A549 (cell line): ENCODE measurements at regions not wholly inside any gene's neighbourhood (a gene's known extent, or its start where the extent isn't known, plus 50 kb on each side); places are given as distances from the start of the nearest gene placed in this dataset.

ENCODE experiments used
- ATAC-seq, 2 experiments: fragments of 200-7000 bp in 1 of 2; fragments of >200 bp in 1 of 2; cut with Nextera tagmentation in 1 of 2; cut with Tn5 transposase in 1 of 2; 3 replicates each; pipeline versions ENCODE4 v1.8.0 to v1.9.1; 2018 to 2020; ENCODE audit warnings: mild to moderate bottlenecking in 1 of 2, moderate library complexity in 1 of 2
- CTCF ChIA-PET: fragments of 300-600 bp; sonication (Branson Sonifier 250); formaldehyde crosslinking; extraction: SDS; loops from one replicate; lab custom pipeline; 2021; ENCODE audit warnings: antibody characterized with exemption, inconsistent platforms; lab: Yijun Ruan, JAX
- POLR2A ChIA-PET: fragments of 350-600 bp; formaldehyde crosslinking; extraction: SDS; loops from one replicate; lab custom pipeline; 2021; ENCODE audit warnings: antibody characterized with exemption, inconsistent platforms; lab: Yijun Ruan, JAX
- DNase-seq, 2 experiments: peaks; one replicate each; pipeline versions ENCODE4 v3.0.0 to v3.0.0-alpha.2; 2011 to 2016; ENCODE audit warnings: low read depth in 1 of 2, low spot score in 1 of 2
- FAIRE-seq: peaks from 2 replicates; lab custom pipeline; 2011; peaks lifted over from hg19 to GRCh38; lab: Jason Lieb, UNC
- H3K27ac ChIP-seq, 2 experiments: fragments of >200 bp; sonication (Bioruptor Twin); formaldehyde crosslinking; 3 replicates each; pipeline ENCODE4 v1.5.1; 2016 to 2017
- H3K4me1 ChIP-seq: fragments of >200 bp; sonication (Bioruptor Twin); formaldehyde crosslinking; 3 replicates; pipeline ENCODE4 v1.6.1; 2016
- H3K4me2 ChIP-seq: fragments of >200 bp; sonication (Bioruptor Twin); formaldehyde crosslinking; 3 replicates; pipeline ENCODE4 v1.6.1; 2016
- H3K4me3 ChIP-seq: fragments of >200 bp; sonication (Bioruptor Twin); formaldehyde crosslinking; 3 replicates; pipeline ENCODE4 v1.5.1; 2016
- H3K9me3 ChIP-seq: fragments of >200 bp; sonication (Bioruptor Twin); formaldehyde crosslinking; 3 replicates; pipeline ENCODE4 v1.6.1; 2016
- CBX8 ChIP-seq: fragments of 200-600 bp; sonication (generic); IDR thresholded peaks from 2 replicates; pipeline ENCODE4 v1.6.1; 2016
- CHD4 ChIP-seq: fragments of 200-600 bp; sonication (generic); IDR thresholded peaks from 2 replicates; pipeline ENCODE4 v1.6.1; 2016; ENCODE audit warnings: antibody characterized with exemption, mild to moderate bottlenecking, borderline replicate concordance
- CTCF ChIP-seq: fragments of >200 bp; sonication (Bioruptor Twin); formaldehyde crosslinking; IDR thresholded peaks from 3 replicates; pipeline ENCODE4 v1.5.1; 2016
- EHMT2 ChIP-seq: fragments of 200-600 bp; sonication (generic); IDR thresholded peaks from 2 replicates; pipeline ENCODE4 v1.6.1; 2016; ENCODE audit warnings: antibody characterized with exemption, low read depth, mild to moderate bottlenecking, moderate library complexity
- EP300 ChIP-seq, 2 experiments: fragments of >200 bp; sonication (Bioruptor Twin); formaldehyde crosslinking; IDR thresholded peaks; 2 replicates in 1 of 2; 3 replicates in 1 of 2; pipeline ENCODE4 v1.6.1; 2016 to 2017
- FOSL2 ChIP-seq, 2 experiments: fragments of 450-650 bp in 1 of 2; fragments of >200 bp in 1 of 2; sonication (Bioruptor Twin) in 1 of 2; formaldehyde crosslinking; IDR thresholded peaks; 2 replicates each; pipeline versions ENCODE4 v1.5.0 to v1.6.1; 2016 to 2020; ENCODE audit warnings: mild to moderate bottlenecking in 1 of 2, moderate library complexity in 1 of 2
- HDAC2 ChIP-seq: fragments of 200-600 bp; sonication (generic); IDR thresholded peaks from 2 replicates; pipeline ENCODE4 v1.6.1; 2016
- HOXB13 ChIP-seq: fragments of 250-450 bp; sonication (Bioruptor Pico); IDR thresholded peaks from 2 replicates; pipeline ENCODE4 v1.5.0; 2020; ENCODE audit warnings: low read depth, mild to moderate bottlenecking, moderate library complexity
- HOXB5 ChIP-seq: fragments of 250-450 bp; sonication (Bioruptor Pico); IDR thresholded peaks from 2 replicates; pipeline ENCODE4 v1.5.0; 2020; ENCODE audit warnings: mild to moderate bottlenecking, moderate library complexity
- NFE2L2 ChIP-seq: fragments of 150-350 bp; conservative IDR thresholded peaks from 2 replicates; pipeline ENCODE4 v1.6.1; 2014; ENCODE audit warnings: low read length
- PHF8 ChIP-seq: fragments of 200-600 bp; sonication (generic); IDR thresholded peaks from 2 replicates; pipeline ENCODE4 v1.6.1; 2016; ENCODE audit warnings: low read depth, mild to moderate bottlenecking, antibody characterized with exemption, moderate library complexity, borderline replicate concordance
- POLR2AphosphoS2 ChIP-seq: conservative IDR thresholded peaks from 2 replicates; pipeline ENCODE4 v1.6.1; 2012; ENCODE audit warnings: low read length, improper control_type of control experiment, inconsistent platforms
- RAD21 ChIP-seq, 2 experiments: fragments of >200 bp in 1 of 2; sonication (Bioruptor Twin) in 1 of 2; formaldehyde crosslinking in 1 of 2; IDR thresholded peaks in 1 of 2; conservative IDR thresholded peaks in 1 of 2; 2 replicates in 1 of 2; 3 replicates in 1 of 2; pipeline ENCODE4 v1.6.1; 2012 to 2018; ENCODE audit warnings: inconsistent platforms in 1 of 2
- REST ChIP-seq: fragments of 200-600 bp; sonication (generic); IDR thresholded peaks from 2 replicates; pipeline ENCODE4 v1.6.1; 2016; ENCODE audit warnings: antibody characterized with exemption, mild to moderate bottlenecking, moderate library complexity
- RFX5 ChIP-seq: fragments of 450-650 bp; IDR thresholded peaks from 2 replicates; pipeline ENCODE4 v1.7.1; 2014; ENCODE audit warnings: antibody characterized with exemption, mild to moderate bottlenecking, moderate library complexity
- SMC3 ChIP-seq: fragments of >200 bp; sonication (Bioruptor Twin); formaldehyde crosslinking; IDR thresholded peaks from 3 replicates; pipeline ENCODE4 v1.6.1; 2018; ENCODE audit warnings: inconsistent platforms
- TFCP2L1 ChIP-seq: fragments of 250-450 bp; sonication (Bioruptor Pico); IDR thresholded peaks from 2 replicates; pipeline ENCODE4 v1.5.0; 2021; ENCODE audit warnings: mild to moderate bottlenecking
- ZFP36 ChIP-seq: fragments of 450-650 bp; IDR thresholded peaks from 2 replicates; pipeline ENCODE4 v1.6.1; 2014; ENCODE audit warnings: borderline replicate concordance; ENCODE audit not compliant: partially characterized antibody
- ZSCAN20 ChIP-seq: fragments of 250-450 bp; sonication (Bioruptor Pico); IDR thresholded peaks from 2 replicates; pipeline ENCODE4 v1.8.0; 2022; ENCODE audit warnings: mild to moderate bottlenecking, moderate library complexity
- WGBS: methylation state at CpG from one replicate; pipeline ENCODE4 v1.1.6; 2017; ENCODE audit errors: missing lambda C conversion rate; 5-methylcytosine and 5-hydroxymethylcytosine counted together
- TF ChIP-seq, protein P1 (sequence below): fragments of 450-650 bp; IDR thresholded peaks from 2 replicates; pipeline ENCODE4 v1.6.1; 2014; ENCODE audit warnings: antibody characterized with exemption
- TF ChIP-seq, protein P2 (sequence below): fragments of 150-350 bp; IDR thresholded peaks from 2 replicates; pipeline ENCODE4 v1.6.1; 2014; ENCODE audit warnings: low read depth, mild to moderate bottlenecking, low read length

DNA sequence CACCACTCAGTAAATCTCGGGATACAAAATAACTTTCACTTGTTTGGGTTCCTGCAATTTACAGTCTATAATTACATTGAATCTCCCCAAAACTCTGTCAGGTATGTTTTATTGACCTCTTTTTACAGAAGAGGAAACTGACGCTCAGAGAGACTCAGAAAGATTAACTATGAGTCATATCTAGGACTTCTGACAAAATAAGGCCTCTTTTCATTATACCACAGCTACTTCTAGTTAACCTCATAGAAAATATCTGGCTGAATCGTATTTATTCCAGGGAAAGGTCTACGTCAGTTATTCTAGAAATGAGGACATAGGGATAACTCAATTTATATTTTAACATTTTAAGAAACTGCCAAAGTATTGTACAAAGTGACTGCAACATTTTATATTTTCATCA, 211.1 kb upstream of the FAM78B start (continued):
- TF ChIP-seq HOXB5 (no peak), CTCF (no peak)

DNA sequence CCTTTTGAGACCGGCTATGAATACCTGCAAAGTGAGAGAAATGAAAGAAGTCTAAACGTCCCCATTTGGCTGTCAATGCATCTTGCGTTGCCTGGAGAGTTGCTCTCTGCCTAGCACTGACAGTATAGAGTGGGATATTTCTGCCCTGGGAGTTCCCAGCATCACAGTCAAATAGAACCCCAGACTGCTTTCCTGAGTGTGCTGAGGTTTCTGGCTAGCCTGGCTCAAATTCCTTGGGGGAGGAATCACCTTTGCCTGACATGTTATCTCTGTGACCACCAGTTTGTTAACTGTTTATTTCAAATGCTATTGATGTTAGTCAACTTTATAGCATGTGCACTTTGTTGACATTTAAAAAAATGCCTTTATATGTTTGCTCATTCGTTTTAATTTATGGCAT, 212.0 kb upstream of the FAM78B start:
- ATAC-seq, result no peak
- Histone ChIP-seq H3K27ac (no peak overlapping the region), H3K9me3 (no peaks in the 10 kb centered on the region), H3K4me3 (no peak overlapping the region), H3K4me1 (no peaks in the 10 kb centered on the region), H3K4me2 (no peak overlapping the region)
- WGBS, result 39% methylated on average over 4 of the region's 4 CpGs
- ChIA-PET CTCF (no interaction called here), POLR2A (no interaction called here)
- DNase-seq, result no peak
- no peak for FAIRE-seq
- TF ChIP-seq, protein P1, sequence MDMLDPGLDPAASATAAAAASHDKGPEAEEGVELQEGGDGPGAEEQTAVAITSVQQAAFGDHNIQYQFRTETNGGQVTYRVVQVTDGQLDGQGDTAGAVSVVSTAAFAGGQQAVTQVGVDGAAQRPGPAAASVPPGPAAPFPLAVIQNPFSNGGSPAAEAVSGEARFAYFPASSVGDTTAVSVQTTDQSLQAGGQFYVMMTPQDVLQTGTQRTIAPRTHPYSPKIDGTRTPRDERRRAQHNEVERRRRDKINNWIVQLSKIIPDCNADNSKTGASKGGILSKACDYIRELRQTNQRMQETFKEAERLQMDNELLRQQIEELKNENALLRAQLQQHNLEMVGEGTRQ, result no peak
- TF ChIP-seq HDAC2 (no peak), NFE2L2 (no peak), POLR2AphosphoS2 (no peak), HOXB13 (no peak), EHMT2 (no peak)

DNA sequence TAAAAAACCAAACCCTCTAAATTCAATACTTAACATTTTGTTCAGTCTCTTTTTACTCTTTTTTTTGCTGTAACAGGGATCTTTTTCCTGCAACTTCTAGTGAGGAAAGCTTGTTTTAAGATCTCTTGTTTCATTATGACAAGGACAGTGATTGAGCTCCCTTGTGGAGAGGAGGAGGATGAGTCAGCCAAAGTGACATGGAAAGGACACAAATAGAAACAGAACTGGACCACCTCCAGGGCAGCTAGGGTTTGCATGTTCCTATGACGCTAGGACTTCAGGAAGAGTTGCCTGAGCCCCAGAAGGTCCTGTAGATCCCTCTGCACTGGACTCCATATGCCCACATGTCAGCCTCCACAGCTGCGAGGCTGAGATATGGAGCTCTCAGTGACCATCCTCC, 212.6 kb upstream of the FAM78B start:
- Histone ChIP-seq H3K27ac (no peak overlapping the region), H3K4me3 (no peak overlapping the region), H3K4me1 (no peaks in the 10 kb centered on the region), H3K4me2 (no peak overlapping the region), H3K9me3 (no peaks in the 10 kb centered on the region)
- TF ChIP-seq REST (no peak), FOSL2 (IDR thresholded peaks at IDR 0.05) (no peak), FOSL2 (CRISPR knock-in tag; IDR thresholded peaks at IDR 0.05) (no peak), PHF8 (no peak), SMC3 (no peak), CTCF (no peak), EP300 (IDR thresholded peaks at IDR 0.05) (no peak), RFX5 (no peak), CBX8 (no peak), ZSCAN20 (CRISPR knock-in tag) (no peak), TFCP2L1 (no peak), RAD21 (conservative IDR thresholded peaks at IDR 0.05 in 1 of 2, IDR thresholded peaks at IDR 0.05 in 1 of 2) (no peak), CHD4 (no peak), ZFP36 (no peak)
- TF ChIP-seq, protein P2, sequence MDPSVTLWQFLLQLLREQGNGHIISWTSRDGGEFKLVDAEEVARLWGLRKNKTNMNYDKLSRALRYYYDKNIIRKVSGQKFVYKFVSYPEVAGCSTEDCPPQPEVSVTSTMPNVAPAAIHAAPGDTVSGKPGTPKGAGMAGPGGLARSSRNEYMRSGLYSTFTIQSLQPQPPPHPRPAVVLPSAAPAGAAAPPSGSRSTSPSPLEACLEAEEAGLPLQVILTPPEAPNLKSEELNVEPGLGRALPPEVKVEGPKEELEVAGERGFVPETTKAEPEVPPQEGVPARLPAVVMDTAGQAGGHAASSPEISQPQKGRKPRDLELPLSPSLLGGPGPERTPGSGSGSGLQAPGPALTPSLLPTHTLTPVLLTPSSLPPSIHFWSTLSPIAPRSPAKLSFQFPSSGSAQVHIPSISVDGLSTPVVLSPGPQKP, result no peak
- ATAC-seq (no peak), FAIRE-seq (no peak), DNase-seq (peak in 1 of 2 experiments; percentile 4)
- 25% methylated on average over 2 of the region's 2 CpGs for WGBS
- POLR2A ChIA-PET, result no interaction called here
- CTCF ChIA-PET, result no interaction called here
